ENCODE measurements at regions not wholly inside any gene's neighbourhood (a gene's known extent, or its start where the extent isn't known, plus 50 kb on each side); places are given as distances from the start of the nearest gene placed in this dataset.
"Not testable (repeated sequence)": the region's sequence is repeated elsewhere in the genome, so short reads cannot be mapped to it uniquely, and the experiment has no call there.

DNA sequence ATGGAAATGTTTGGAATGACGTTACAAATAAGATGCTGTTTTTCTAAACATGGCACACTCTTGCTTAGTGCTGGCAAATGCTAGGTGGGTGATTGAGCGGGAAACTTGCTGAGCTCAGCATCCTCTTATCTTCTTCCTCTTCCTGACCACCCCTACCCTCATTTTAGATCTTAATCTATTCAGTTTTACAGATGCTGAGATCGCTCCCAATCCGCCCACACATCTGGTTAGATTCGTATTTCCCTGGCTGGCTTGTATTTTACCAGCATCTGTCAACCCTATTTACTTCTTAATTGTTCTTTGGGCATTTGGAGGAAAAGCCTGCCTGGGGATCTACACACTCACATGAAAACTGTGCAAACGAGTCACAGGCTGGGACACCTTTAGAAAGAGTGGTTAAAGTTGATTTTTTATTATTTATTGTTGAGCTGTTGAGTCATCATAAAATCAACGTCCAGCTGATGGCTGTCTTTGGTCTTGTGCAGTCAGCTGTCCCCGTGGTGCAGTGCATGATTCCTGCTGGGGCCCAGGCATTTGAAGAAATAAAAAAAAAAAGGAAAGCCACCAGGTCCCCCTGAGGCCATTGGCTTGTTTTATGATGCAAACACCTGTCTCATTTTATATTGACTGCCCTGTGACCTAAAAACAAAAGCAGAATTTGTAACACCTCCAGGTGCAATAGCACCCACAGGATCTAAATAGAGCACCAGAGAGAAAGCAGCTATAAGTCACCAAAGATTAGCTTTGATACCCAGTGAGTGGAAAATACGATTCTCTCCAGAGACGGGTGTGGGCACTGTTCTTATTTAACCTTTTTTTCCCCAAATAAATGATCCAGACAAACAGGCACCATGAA, 258.6 kb downstream of the HS3ST3B1 start:
- Histone ChIP-seq H3K9ac (ENCODE audit: low read depth, low read length) (no peak overlapping the region), H3K27me3 (ENCODE audit: control insufficient read depth, insufficient read depth, low read length) (no peaks in the 10 kb centered on the region), H3K9me3 (replicated peaks; ENCODE audit: low read length) (no peaks in the 10 kb centered on the region), H3K36me3 (ENCODE audit: insufficient read depth, low read length) (no peaks in the 10 kb centered on the region), H3K4me1 (ENCODE audit: control insufficient read depth, insufficient read depth, low read length) (no peaks in the 10 kb centered on the region), H3K4me2 (ENCODE audit: low read length) (no peak overlapping the region), H3K4me3 (ENCODE audit: low read length) (no peak overlapping the region)

DNA sequence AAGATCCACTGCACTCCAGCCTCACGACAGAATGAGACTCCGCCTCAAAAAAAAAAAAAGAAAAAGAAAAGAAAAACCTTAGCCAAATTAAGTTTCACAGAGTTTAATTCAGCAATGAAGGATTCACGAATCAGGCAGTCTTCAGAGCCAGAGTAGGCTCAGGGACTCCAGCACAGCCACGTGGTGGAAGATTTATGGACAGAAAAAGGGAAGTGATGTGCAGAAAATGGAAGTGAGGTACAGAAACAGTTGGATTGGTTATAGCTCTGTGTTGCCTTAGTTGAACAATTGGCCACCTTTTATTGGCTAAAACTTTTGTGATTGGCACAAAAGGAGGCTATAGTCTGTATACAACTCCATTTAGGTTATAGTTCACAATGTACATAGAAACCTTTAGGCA, 256.6 kb downstream of the HS3ST3B1 start:
- H3K36me3 ChIP-seq (ENCODE audit: insufficient read depth, low read length) = no peaks in the 10 kb centered on the region
- no peaks in the 10 kb centered on the region for H3K9me3 ChIP-seq (replicated peaks; ENCODE audit: low read length)
- H3K4me1 ChIP-seq (ENCODE audit: control insufficient read depth, insufficient read depth, low read length) = no peaks in the 10 kb centered on the region
- H3K27me3 ChIP-seq (ENCODE audit: control insufficient read depth, insufficient read depth, low read length) = no peaks in the 10 kb centered on the region
- no peak overlapping the region for H3K4me2 ChIP-seq (ENCODE audit: low read length)
- no peak overlapping the region for H3K4me3 ChIP-seq (ENCODE audit: low read length)
- H3K9ac ChIP-seq (ENCODE audit: low read depth, low read length) = no peak overlapping the region

DNA sequence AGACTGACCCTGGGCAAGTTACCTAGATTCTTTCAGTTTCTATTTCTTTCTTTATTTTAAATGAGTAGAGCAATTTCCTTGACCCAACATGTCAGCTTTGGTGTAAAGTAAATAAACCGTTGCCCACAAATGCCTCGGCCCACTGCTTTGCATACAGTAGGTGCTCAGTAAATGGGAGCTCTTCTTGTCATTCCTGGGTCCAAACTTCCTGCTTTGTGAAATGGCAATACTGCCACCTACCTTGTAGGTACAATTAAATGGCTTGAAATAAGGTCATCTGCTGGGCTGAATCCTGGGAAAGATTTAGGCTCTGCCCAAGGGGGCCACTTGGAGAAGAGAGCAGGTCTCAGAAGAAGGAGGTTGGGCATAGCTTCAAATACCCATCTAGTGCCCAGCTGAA, 253.0 kb downstream of the HS3ST3B1 start:
- Histone ChIP-seq H3K4me3 (ENCODE audit: low read length) (no peak overlapping the region), H3K4me1 (ENCODE audit: control insufficient read depth, insufficient read depth, low read length) (no peaks in the 10 kb centered on the region), H3K9ac (ENCODE audit: low read depth, low read length) (no peak overlapping the region), H3K27me3 (ENCODE audit: control insufficient read depth, insufficient read depth, low read length) (no peaks in the 10 kb centered on the region), H3K4me2 (ENCODE audit: low read length) (no peak overlapping the region), H3K36me3 (ENCODE audit: insufficient read depth, low read length) (no peaks in the 10 kb centered on the region), H3K9me3 (replicated peaks; ENCODE audit: low read length) (no peaks in the 10 kb centered on the region)

DNA sequence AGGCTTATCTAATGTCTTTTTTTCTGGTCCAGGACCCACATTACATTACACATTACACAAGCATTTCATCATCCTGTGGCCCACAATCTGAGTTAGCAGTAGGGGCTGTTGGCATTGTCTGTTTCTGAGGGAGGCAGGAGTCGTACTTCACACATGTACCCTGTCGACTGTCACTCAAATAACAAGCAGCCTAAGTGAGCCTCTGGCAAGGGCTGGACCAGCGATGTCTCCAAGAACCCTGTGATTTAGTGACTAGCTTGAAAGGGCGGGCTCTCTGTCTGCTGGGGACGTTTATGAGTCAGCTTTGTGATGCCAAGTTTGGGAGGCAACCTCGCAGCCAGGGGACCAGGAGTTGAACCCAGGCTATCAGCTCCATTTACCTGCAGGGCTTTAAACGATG, 251.4 kb downstream of the HS3ST3B1 start:
- Histone ChIP-seq H3K36me3 (ENCODE audit: insufficient read depth, low read length) (no peaks in the 10 kb centered on the region), H3K9ac (ENCODE audit: low read depth, low read length) (no peak overlapping the region), H3K4me1 (ENCODE audit: control insufficient read depth, insufficient read depth, low read length) (no peaks in the 10 kb centered on the region), H3K4me3 (ENCODE audit: low read length) (no peak overlapping the region), H3K9me3 (replicated peaks; ENCODE audit: low read length) (no peaks in the 10 kb centered on the region), H3K27me3 (ENCODE audit: control insufficient read depth, insufficient read depth, low read length) (no peaks in the 10 kb centered on the region), H3K4me2 (ENCODE audit: low read length) (no peak overlapping the region)

DNA sequence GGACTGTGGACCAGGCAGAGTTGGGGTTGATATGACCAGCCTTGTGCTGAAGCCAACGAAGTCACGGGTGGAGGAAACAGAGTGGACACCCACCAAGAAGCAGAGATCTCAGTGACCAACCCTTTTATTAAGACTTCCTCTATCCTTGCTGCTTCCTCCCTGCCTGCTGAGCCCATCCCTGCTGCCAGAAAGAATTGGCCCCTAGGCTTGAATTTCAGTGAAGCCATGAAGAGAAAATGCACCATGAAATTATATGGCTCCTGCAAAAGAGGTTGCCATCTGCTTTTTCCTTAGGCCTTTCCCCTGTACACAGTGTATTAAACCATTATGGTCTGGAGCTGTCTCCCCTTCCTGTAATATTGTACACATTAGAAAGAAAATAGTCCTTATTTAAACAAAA, 246.7 kb downstream of the HS3ST3B1 start:
- no peaks in the 10 kb centered on the region for H3K9me3 ChIP-seq (replicated peaks; ENCODE audit: low read length)
- H3K4me2 ChIP-seq (ENCODE audit: low read length) = no peak overlapping the region
- no peak overlapping the region for H3K4me3 ChIP-seq (ENCODE audit: low read length)
- no peaks in the 10 kb centered on the region for H3K4me1 ChIP-seq (ENCODE audit: control insufficient read depth, insufficient read depth, low read length)
- no peaks in the 10 kb centered on the region for H3K36me3 ChIP-seq (ENCODE audit: insufficient read depth, low read length)
- H3K9ac ChIP-seq (ENCODE audit: low read depth, low read length) = no peak overlapping the region
- no peaks in the 10 kb centered on the region for H3K27me3 ChIP-seq (ENCODE audit: control insufficient read depth, insufficient read depth, low read length)

DNA sequence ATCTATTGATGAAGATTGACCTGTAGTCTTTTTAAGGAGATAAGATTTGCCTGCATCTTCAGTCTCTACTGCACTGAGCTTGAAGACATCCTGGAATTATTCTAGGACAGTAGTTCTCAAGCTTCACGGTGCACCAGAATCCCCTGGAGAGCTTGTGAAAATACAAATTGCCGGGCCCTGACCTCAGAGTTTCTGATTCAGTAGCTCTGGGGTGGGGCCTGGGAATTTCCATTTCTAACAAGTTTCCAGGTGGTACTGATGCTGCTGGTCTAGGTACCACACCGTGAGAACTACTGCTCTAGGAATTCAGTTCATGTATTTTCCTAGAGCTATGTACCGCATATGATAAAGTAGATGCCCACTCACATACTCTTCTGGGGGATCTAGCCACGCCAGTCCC, 246.1 kb downstream of the HS3ST3B1 start:
- Histone ChIP-seq H3K9me3 (replicated peaks; ENCODE audit: low read length) (no peaks in the 10 kb centered on the region), H3K4me1 (ENCODE audit: control insufficient read depth, insufficient read depth, low read length) (no peaks in the 10 kb centered on the region), H3K4me3 (ENCODE audit: low read length) (no peak overlapping the region), H3K4me2 (ENCODE audit: low read length) (no peak overlapping the region), H3K36me3 (ENCODE audit: insufficient read depth, low read length) (no peaks in the 10 kb centered on the region), H3K27me3 (ENCODE audit: control insufficient read depth, insufficient read depth, low read length) (no peaks in the 10 kb centered on the region), H3K9ac (ENCODE audit: low read depth, low read length) (no peak overlapping the region)

DNA sequence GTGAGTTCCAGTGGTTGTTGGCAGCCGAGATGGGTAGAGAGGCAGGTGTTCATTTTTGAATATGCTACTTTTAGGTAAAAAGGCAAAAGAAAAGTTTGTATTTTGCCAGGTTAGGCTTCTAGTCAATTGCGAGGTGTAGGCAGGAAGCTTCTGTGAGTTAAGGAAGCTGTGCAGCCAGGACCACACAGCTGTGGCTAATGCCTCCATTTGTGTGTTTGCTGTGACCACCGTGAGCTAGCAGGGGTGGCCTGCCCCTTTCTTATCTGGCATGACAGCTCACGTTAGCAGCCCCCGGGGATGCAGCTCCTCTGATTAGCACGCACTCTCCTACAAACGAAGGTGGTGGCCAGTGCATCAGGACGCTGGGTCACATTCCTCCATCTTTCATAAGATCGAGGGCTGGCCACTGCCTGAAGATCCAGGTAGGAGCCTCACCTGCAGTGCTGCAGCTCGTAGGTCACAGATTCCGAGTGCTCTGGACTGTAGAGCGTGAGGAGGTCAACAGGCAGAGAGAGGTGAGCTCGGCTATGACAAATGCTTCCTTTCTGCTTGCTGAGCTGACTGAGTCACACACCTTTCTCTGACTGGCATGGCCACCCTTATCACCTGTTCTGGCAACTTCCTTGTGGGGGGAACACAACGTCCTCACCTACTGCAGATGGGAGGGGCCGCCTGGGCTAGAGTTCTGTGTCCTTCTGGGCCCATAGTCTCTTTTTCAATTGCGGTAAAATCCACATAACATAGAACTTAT, 244.4 kb downstream of the HS3ST3B1 start:
- Histone ChIP-seq H3K9me3 (replicated peaks; ENCODE audit: low read length) (no peaks in the 10 kb centered on the region), H3K9ac (ENCODE audit: low read depth, low read length) (no peak overlapping the region), H3K4me3 (ENCODE audit: low read length) (no peak overlapping the region), H3K27me3 (ENCODE audit: control insufficient read depth, insufficient read depth, low read length) (no peaks in the 10 kb centered on the region), H3K36me3 (ENCODE audit: insufficient read depth, low read length) (no peaks in the 10 kb centered on the region), H3K4me1 (ENCODE audit: control insufficient read depth, insufficient read depth, low read length) (no peaks in the 10 kb centered on the region), H3K4me2 (ENCODE audit: low read length) (no peak overlapping the region)

DNA sequence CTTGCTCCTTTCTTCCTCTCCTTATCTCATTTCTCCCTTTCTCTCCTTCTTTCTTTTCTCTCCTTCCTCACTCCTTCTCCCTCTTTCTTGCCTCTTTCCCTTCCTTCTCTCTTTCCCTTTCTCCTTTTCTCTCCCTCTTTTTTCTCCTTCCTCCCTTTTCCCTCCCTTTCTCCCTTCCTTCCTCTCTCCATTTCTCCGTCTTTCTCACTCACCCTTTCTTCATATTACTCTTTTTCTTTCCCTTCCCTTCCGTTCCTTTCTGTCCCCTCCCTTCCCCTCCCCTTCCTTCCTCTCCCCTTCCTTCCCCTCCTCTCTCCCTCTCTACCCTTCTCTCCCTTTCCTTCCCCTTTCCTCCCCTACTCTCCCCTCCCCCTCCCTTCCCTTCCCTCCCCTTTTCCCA, 240.8 kb downstream of the HS3ST3B1 start:
- Histone ChIP-seq H3K36me3 (ENCODE audit: insufficient read depth, low read length) (no peaks in the 10 kb centered on the region), H3K4me2 (ENCODE audit: low read length) (no peak overlapping the region), H3K9ac (ENCODE audit: low read depth, low read length) (no peak overlapping the region), H3K9me3 (replicated peaks; ENCODE audit: low read length) (no peaks in the 10 kb centered on the region), H3K4me3 (ENCODE audit: low read length) (no peak overlapping the region), H3K27me3 (ENCODE audit: control insufficient read depth, insufficient read depth, low read length) (no peaks in the 10 kb centered on the region), H3K4me1 (ENCODE audit: control insufficient read depth, insufficient read depth, low read length) (no peaks in the 10 kb centered on the region)

DNA sequence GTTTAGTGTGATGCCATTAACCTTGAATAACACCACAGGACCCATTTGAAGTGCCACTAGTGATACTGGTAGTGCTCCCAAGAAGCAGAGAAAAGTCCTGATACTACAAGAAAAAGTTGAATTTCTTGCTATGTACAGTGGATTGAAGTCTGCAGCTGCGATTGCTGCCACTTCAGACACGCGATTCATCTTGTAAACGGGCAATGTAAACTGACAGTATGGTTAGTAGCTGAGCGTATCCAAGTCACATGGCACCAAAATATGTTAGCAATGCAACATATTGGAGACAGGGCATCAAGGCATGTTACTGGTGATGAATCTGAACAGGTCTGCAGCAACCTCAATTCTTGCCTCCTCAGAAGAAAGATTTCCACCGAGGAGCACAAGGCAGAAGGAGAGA, 238.9 kb downstream of the HS3ST3B1 start:
- Histone ChIP-seq H3K36me3 (ENCODE audit: insufficient read depth, low read length) (no peaks in the 10 kb centered on the region), H3K27me3 (ENCODE audit: control insufficient read depth, insufficient read depth, low read length) (no peaks in the 10 kb centered on the region), H3K4me2 (ENCODE audit: low read length) (no peak overlapping the region), H3K9ac (ENCODE audit: low read depth, low read length) (no peak overlapping the region), H3K4me1 (ENCODE audit: control insufficient read depth, insufficient read depth, low read length) (no peaks in the 10 kb centered on the region), H3K9me3 (replicated peaks; ENCODE audit: low read length) (no peaks in the 10 kb centered on the region), H3K4me3 (ENCODE audit: low read length) (no peak overlapping the region)

DNA sequence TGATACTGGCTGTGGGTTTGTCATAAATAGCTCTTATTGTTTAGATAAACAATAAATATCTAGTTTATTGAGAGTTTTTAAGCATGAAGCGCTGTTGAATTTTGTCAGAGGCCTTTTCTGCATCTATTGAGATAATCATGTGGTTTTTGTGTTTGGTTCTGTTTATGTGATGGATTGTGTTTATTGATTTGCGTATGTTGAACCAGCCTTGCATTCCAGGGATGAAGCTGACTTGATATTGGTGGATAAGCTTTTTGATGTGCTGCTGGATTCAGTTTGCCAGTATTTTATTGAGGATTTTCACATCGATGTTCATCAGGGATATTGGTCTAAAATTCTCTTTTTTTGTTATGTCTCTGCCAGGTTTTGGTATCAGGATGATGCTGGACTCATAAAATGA, 231.4 kb downstream of the HS3ST3B1 start:
- not testable (repeated sequence) for H3K27me3 ChIP-seq (ENCODE audit: control insufficient read depth, insufficient read depth, low read length); H3K9ac ChIP-seq (ENCODE audit: low read depth, low read length); H3K9me3 ChIP-seq (replicated peaks; ENCODE audit: low read length)

DNA sequence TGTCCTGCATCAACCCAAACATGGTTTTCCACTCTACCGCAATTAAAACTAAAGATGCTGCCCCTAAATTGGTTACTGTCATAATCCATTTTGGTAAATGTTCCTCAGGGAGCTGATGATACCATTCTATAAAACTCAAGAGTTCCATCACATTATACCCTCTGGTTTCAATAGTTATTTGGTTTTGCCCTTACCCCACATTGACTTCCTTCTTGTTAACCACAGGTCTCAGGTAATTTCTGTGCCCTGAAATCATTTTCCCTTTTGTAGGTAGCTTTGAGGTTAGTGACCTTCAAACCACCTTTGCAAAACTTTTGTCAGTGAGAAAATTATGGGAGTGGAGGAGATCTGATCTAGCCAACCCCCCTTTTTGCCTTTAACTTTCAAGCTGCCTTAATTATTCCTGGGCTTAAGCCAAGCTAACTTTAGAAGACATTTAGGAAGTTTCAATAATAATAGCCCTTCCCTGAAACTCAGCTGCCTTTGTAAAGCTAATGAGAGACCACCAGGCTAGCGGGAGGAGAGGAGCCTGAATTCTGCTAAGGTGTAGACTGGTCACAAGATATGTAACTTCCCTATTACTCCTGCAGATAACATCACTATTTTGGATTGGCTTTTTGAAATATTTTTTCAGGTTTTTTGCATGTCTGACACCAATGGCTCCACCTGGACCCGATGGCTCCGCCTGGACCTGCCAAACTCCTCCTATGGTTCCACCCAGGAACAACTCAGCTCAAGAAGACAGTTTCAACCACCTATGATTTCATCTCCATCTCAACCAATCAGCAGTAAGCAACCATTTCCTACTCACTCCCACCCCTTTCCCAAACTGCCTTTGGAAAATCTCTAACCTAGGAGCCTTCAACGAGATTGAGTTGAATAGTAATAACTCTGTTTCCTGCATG, 224.9 kb downstream of the HS3ST3B1 start:
- Histone ChIP-seq H3K4me3 (ENCODE audit: low read length) (no peak overlapping the region), H3K4me1 (ENCODE audit: control insufficient read depth, insufficient read depth, low read length) (no peaks in the 10 kb centered on the region), H3K27me3 (ENCODE audit: control insufficient read depth, insufficient read depth, low read length) (no peaks in the 10 kb centered on the region), H3K9ac (ENCODE audit: low read depth, low read length) (no peak overlapping the region), H3K36me3 (ENCODE audit: insufficient read depth, low read length) (no peaks in the 10 kb centered on the region), H3K4me2 (ENCODE audit: low read length) (peak overlapping the region; percentile 59), H3K9me3 (replicated peaks; ENCODE audit: low read length) (no peaks in the 10 kb centered on the region)

More for the DNA sequence above, 231.4 kb downstream of the HS3ST3B1 start:
- not testable (repeated sequence) for H3K4me3 ChIP-seq (ENCODE audit: low read length); H3K36me3 ChIP-seq (ENCODE audit: insufficient read depth, low read length); H3K4me1 ChIP-seq (ENCODE audit: control insufficient read depth, insufficient read depth, low read length); H3K4me2 ChIP-seq (ENCODE audit: low read length)

Data from skeletal muscle satellite cell (primary cell).